ENCODE measurements at regions not wholly inside any gene's neighbourhood (a gene's known extent, or its start where the extent isn't known, plus 50 kb on each side); places are given as distances from the start of the nearest gene placed in this dataset.

DNA sequence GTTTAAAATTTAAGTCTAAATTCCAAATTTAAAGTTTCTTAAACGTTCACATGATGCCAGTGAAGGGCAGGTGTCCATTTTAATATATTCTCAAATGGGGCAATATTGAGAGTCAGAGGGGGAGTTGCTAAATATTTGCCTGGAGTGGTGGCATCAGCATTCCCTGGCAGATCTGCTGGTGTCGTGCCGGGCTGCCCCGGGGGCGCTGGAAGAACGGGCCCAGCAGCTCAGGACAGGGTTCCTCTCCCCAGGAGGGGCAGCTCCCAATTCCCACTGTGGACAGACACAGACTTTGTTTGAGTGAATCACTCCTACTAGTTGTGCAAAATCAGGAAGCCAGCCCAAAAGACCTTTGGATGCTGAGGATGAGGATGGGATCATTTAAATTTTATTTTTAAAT is 468.7 kb upstream of the B3GAT1 start:
- ChIA-PET POLR2A (no interaction called here), CTCF (no interaction called here)
- TF ChIP-seq HDGF (IDR thresholded peaks at IDR 0.05; ENCODE audit: borderline replicate concordance) = no peak
- TF ChIP-seq FOXA1 (IDR thresholded peaks at IDR 0.05) = no peak
- TF ChIP-seq ARNT (IDR thresholded peaks at IDR 0.05) = no peak
- TF ChIP-seq FOXK2 (IDR thresholded peaks at IDR 0.05) = no peak
- TF ChIP-seq FOXM1 (IDR thresholded peaks at IDR 0.05; ENCODE audit: borderline replicate concordance) = no peak
- TF ChIP-seq TARDBP (IDR thresholded peaks at IDR 0.05) = no peak
- no peak for TF ChIP-seq L3MBTL2 (conservative IDR thresholded peaks at IDR 0.05)
- TF ChIP-seq SP1 (IDR thresholded peaks at IDR 0.05) = no peak
- TF ChIP-seq LEF1 (IDR thresholded peaks at IDR 0.05; ENCODE audit: borderline replicate concordance) = no peak
- no peak for TF ChIP-seq PKNOX1 (IDR thresholded peaks at IDR 0.05)
- DNase-seq (ENCODE audit: extremely low spot score) = no peak

DNA sequence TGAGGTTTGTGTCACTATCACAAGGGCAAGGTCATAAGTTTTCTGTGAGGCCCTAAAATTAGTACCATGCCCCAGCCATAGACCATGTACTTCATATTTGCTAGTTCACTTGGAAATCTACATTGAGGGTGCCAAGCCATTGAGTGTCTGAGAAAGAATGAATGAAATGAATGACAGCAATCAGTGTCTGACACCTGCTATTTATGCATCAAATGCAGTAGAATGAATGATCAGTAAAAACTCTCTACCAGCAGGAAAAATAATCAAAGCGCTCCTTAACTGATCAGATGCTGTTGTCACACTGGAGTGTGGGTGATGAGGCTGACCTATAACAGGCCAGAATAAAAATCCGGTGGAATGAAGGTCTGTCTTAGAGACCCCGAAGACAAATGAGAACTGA is 467.9 kb upstream of the B3GAT1 start:
- TF ChIP-seq SP1 (IDR thresholded peaks at IDR 0.05) (no peak), HDGF (IDR thresholded peaks at IDR 0.05; ENCODE audit: borderline replicate concordance) (no peak), ARNT (IDR thresholded peaks at IDR 0.05) (no peak), PKNOX1 (IDR thresholded peaks at IDR 0.05) (no peak), CTBP1 (IDR thresholded peaks at IDR 0.05; ENCODE audit: borderline replicate concordance) (no peak), L3MBTL2 (conservative IDR thresholded peaks at IDR 0.05) (no peak), FOXA1 (IDR thresholded peaks at IDR 0.05) (no peak), TARDBP (IDR thresholded peaks at IDR 0.05) (no peak), SUZ12 (IDR thresholded peaks at IDR 0.05) (no peak), FOXM1 (IDR thresholded peaks at IDR 0.05; ENCODE audit: borderline replicate concordance) (no peak), ELF4 (IDR thresholded peaks at IDR 0.05) (no peak), LEF1 (IDR thresholded peaks at IDR 0.05; ENCODE audit: borderline replicate concordance) (no peak), FOXK2 (IDR thresholded peaks at IDR 0.05) (no peak), BHLHE40 (IDR thresholded peaks at IDR 0.05; ENCODE audit: borderline replicate concordance) (no peak), ZNF384 (IDR thresholded peaks at IDR 0.05) (no peak)
- CTCF ChIA-PET = no interaction called here
- POLR2A ChIA-PET = no interaction called here
- no peak for DNase-seq (ENCODE audit: extremely low spot score)

- TF ChIP-seq NFRKB (IDR thresholded peaks at IDR 0.05) (no peak), ZNF384 (IDR thresholded peaks at IDR 0.05) (no peak), BHLHE40 (IDR thresholded peaks at IDR 0.05; ENCODE audit: borderline replicate concordance) (no peak), TARDBP (IDR thresholded peaks at IDR 0.05) (no peak), PKNOX1 (IDR thresholded peaks at IDR 0.05) (no peak), SP1 (IDR thresholded peaks at IDR 0.05) (no peak), FOXM1 (IDR thresholded peaks at IDR 0.05; ENCODE audit: borderline replicate concordance) (no peak)
- POLR2A ChIA-PET = no interaction called here
- DNase-seq (ENCODE audit: extremely low spot score) = no peak
- CTCF ChIA-PET = no interaction called here
Measured at GRCh38 chr11:134879341-134879740, 467.3 kb upstream of the B3GAT1 start.

- CTCF ChIA-PET = no interaction called here
- no peak for DNase-seq (ENCODE audit: extremely low spot score)
- POLR2A ChIA-PET = no interaction called here
- TF ChIP-seq ZNF384 (IDR thresholded peaks at IDR 0.05) = no peak
- no peak for TF ChIP-seq BHLHE40 (IDR thresholded peaks at IDR 0.05; ENCODE audit: borderline replicate concordance)
- TF ChIP-seq PKNOX1 (IDR thresholded peaks at IDR 0.05) = no peak
- TF ChIP-seq NFRKB (IDR thresholded peaks at IDR 0.05) = no peak
- TF ChIP-seq FOXK2 (IDR thresholded peaks at IDR 0.05) = no peak
- no peak for TF ChIP-seq L3MBTL2 (conservative IDR thresholded peaks at IDR 0.05)
- no peak for TF ChIP-seq ARNT (IDR thresholded peaks at IDR 0.05)
- no peak for TF ChIP-seq FOXA1 (IDR thresholded peaks at IDR 0.05)
- no peak for TF ChIP-seq HDGF (IDR thresholded peaks at IDR 0.05; ENCODE audit: borderline replicate concordance)
- TF ChIP-seq ELF4 (IDR thresholded peaks at IDR 0.05) = no peak
- no peak for TF ChIP-seq CTBP1 (IDR thresholded peaks at IDR 0.05; ENCODE audit: borderline replicate concordance)
- TF ChIP-seq LEF1 (IDR thresholded peaks at IDR 0.05; ENCODE audit: borderline replicate concordance) = no peak
Measured at GRCh38 chr11:134878785-134879184, 466.7 kb upstream of the B3GAT1 start.

GRCh38 chr11:134876226-134876625 is 464.2 kb upstream of the B3GAT1 start:
- DNase-seq (ENCODE audit: extremely low spot score) = no peak
- ChIA-PET CTCF (no interaction called here), POLR2A (no interaction called here)
- TF ChIP-seq BHLHE40 (IDR thresholded peaks at IDR 0.05; ENCODE audit: borderline replicate concordance) (no peak), TARDBP (IDR thresholded peaks at IDR 0.05) (no peak), FOXA1 (IDR thresholded peaks at IDR 0.05) (no peak), FOXM1 (IDR thresholded peaks at IDR 0.05; ENCODE audit: borderline replicate concordance) (no peak), PKNOX1 (IDR thresholded peaks at IDR 0.05) (no peak), ARNT (IDR thresholded peaks at IDR 0.05) (no peak), HDGF (IDR thresholded peaks at IDR 0.05; ENCODE audit: borderline replicate concordance) (no peak), SUZ12 (IDR thresholded peaks at IDR 0.05) (no peak), FOXK2 (IDR thresholded peaks at IDR 0.05) (no peak), ELF4 (IDR thresholded peaks at IDR 0.05) (no peak), ZNF384 (IDR thresholded peaks at IDR 0.05) (no peak), SP1 (IDR thresholded peaks at IDR 0.05) (no peak), L3MBTL2 (conservative IDR thresholded peaks at IDR 0.05) (no peak), NFRKB (IDR thresholded peaks at IDR 0.05) (no peak), CTBP1 (IDR thresholded peaks at IDR 0.05; ENCODE audit: borderline replicate concordance) (no peak), LEF1 (IDR thresholded peaks at IDR 0.05; ENCODE audit: borderline replicate concordance) (no peak)
